22Rv1 (cell line): ENCODE measurements at regions not wholly inside any gene's neighbourhood (a gene's known extent, or its start where the extent isn't known, plus 50 kb on each side); places are given as distances from the start of the nearest gene placed in this dataset.

Source experiments
- CTCF ChIP-seq: fragments of 450-650 bp; IDR thresholded peaks from 2 replicates; pipeline ENCODE4 v1.5.1; 2017; ENCODE audit warnings: mild to moderate bottlenecking
- ZFX ChIP-seq: fragments of 450-650 bp; IDR thresholded peaks from 2 replicates; pipeline ENCODE4 v1.6.1; 2017; ENCODE audit warnings: antibody characterized with exemption, borderline replicate concordance

- no peak for TF ChIP-seq CTCF
- no peak for TF ChIP-seq ZFX
Measured at GRCh38 chr11:91141655-91142054, 918.8 kb upstream of the CHORDC1 start.
